Fibroblast of mammary gland (primary cell): ENCODE measurements at regions not wholly inside any gene's neighbourhood (a gene's known extent, or its start where the extent isn't known, plus 50 kb on each side); places are given as distances from the start of the nearest gene placed in this dataset.

ENCODE experiments used
- DNase-seq: peaks from one replicate; pipeline ENCODE4 v3.0.0-alpha.2; 2010; ENCODE audit warnings: low read depth
- H3K4me3 ChIP-seq: 2 replicates; pipeline ENCODE4 v1.5.1; 2011; ENCODE audit warnings: low read depth, mild to moderate bottlenecking, low read length, moderate library complexity; ENCODE audit not compliant: control insufficient read depth
- CTCF ChIP-seq: conservative IDR thresholded peaks from 2 replicates; pipeline ENCODE4 v1.5.1; 2011; ENCODE audit warnings: low read depth, low read length, inconsistent platforms; ENCODE audit not compliant: control insufficient read depth, insufficient read depth

- DNase-seq = no peak
- no peak for TF ChIP-seq CTCF
- H3K4me3 ChIP-seq = no peak overlapping the region
These were observed 342.4 kb downstream of the SEC14L1 start for GRCh38 chr17:77483128-77483598.

GRCh38 chr17:77484111-77484510 is 343.3 kb downstream of the SEC14L1 start:
- H3K4me3 ChIP-seq = no peak overlapping the region
- DNase-seq = no peak
- TF ChIP-seq CTCF = no peak

GRCh38 chr17:77485089-77485833 is 344.5 kb downstream of the SEC14L1 start:
- H3K4me3 ChIP-seq = no peak overlapping the region
- no peak for TF ChIP-seq CTCF
- DNase-seq = no peak

- no peak for TF ChIP-seq CTCF
- DNase-seq = no peak
- H3K4me3 ChIP-seq = no peak overlapping the region
These were observed 346.5 kb downstream of the SEC14L1 start for GRCh38 chr17:77487211-77487629.

- TF ChIP-seq CTCF = no peak
- no peak for DNase-seq
- H3K4me3 ChIP-seq = no peak overlapping the region
These were observed 347.1 kb downstream of the SEC14L1 start for GRCh38 chr17:77487677-77488530.

- no peak overlapping the region for H3K4me3 ChIP-seq
- TF ChIP-seq CTCF = no peak
- DNase-seq = no peak
These were observed 347.9 kb downstream of the SEC14L1 start for GRCh38 chr17:77488531-77489238.
